ENCODE measurements at regions not wholly inside any gene's neighbourhood (a gene's known extent, or its start where the extent isn't known, plus 50 kb on each side); places are given as distances from the start of the nearest gene placed in this dataset.

DNA sequence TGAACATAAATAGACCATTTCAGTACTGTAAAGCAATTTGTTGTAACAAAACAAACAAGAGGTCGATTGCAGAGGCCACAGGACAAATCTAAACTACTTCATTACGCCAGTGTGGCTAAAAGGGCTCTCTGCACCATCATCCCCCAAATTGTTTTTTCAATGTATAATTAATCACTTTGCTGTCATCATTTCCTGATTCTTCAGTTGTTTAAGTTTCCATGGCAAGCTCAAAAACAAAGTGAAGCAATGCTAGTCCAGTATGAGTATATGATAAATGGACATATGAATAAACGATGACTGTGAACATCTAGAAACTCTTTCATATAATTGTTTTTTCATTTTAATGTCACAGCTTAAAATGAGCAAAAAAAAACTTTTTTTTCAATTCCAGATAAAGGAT is 235.4 kb upstream of the FGF13 start:
- TF ChIP-seq BCL11A (IDR thresholded peaks at IDR 0.05; ENCODE audit: low read depth in 2 of 2, low read length in 2 of 2) (no peak), TAF7 (optimal IDR thresholded peaks at IDR 0.05; ENCODE audit: borderline replicate concordance, low read depth, low read length) (no peak), TBP (IDR thresholded peaks at IDR 0.05; ENCODE audit: low read depth, low read length) (no peak), CTBP2 (IDR thresholded peaks at IDR 0.05; ENCODE audit: borderline replicate concordance, insufficient read depth, insufficient read length, low read length) (no peak), SRF (IDR thresholded peaks at IDR 0.05; ENCODE audit: low read depth, low read length) (no peak), HDAC6 (IDR thresholded peaks at IDR 0.05; ENCODE audit: low read depth, low read length) (no peak), POU5F1 (IDR thresholded peaks at IDR 0.05; ENCODE audit: low read depth, low read length) (no peak), CREB1 (IDR thresholded peaks at IDR 0.05) (no peak), HDAC2 (IDR thresholded peaks at IDR 0.05; ENCODE audit: borderline replicate concordance in 1 of 2, low read depth in 2 of 2, low read length in 2 of 2) (no peak), RNF2 (IDR thresholded peaks at IDR 0.05; ENCODE audit: borderline replicate concordance, low read depth, low read length, missing control alignments, poor library complexity, severe bottlenecking) (no peak), CHD1 (IDR thresholded peaks at IDR 0.05; ENCODE audit: low read depth, low read length) (no peak)
- no peak for FAIRE-seq

More for the DNA sequence above, 235.4 kb upstream of the FGF13 start:
- Histone ChIP-seq H3K9ac (replicated peaks in 1 of 4; ENCODE audit: extremely low read depth in 1 of 4, low read depth in 3 of 4, low read length in 3 of 4) (no peak overlapping the region), H3K56ac (replicated peaks; ENCODE audit: insufficient read length, low read depth, low read length) (no peak overlapping the region), H3K79me1 (ENCODE audit: low read depth, low read length) (no peaks in the 10 kb centered on the region), H3K4me3 (ENCODE audit: extremely low read depth in 1 of 4, insufficient read depth in 2 of 4, low read depth in 3 of 4, low read length in 4 of 4) (no peak overlapping the region), H2BK120ac (replicated peaks; ENCODE audit: low read depth, low read length) (no peak overlapping the region), H2BK12ac (ENCODE audit: low read depth, low read length) (no peak overlapping the region), H3K79me2 (ENCODE audit: control insufficient read depth in 1 of 2, insufficient read depth in 2 of 2, low read length in 2 of 2) (no peaks in the 10 kb centered on the region), H2AFZ (ENCODE audit: low read length) (no peak overlapping the region), H2BK20ac (ENCODE audit: low read length) (no peak overlapping the region), H3K14ac (ENCODE audit: insufficient read length) (no peak overlapping the region), H2AK5ac (ENCODE audit: low read depth, low read length) (no peak overlapping the region), H4K91ac (replicated peaks; ENCODE audit: insufficient read length, low read length) (no peak overlapping the region), H2BK15ac (ENCODE audit: low read length) (no peak overlapping the region), H4K8ac (ENCODE audit: extremely low read depth, insufficient read depth, low read length) (no peak overlapping the region), H3K4me1 (replicated peaks in 1 of 4; ENCODE audit: control insufficient read depth in 3 of 4, insufficient read depth in 4 of 4, low read length in 3 of 4) (peaks cover 0 to 4% (median 0%) of the 10 kb centered on the region in 4 experiments; a peak in 1 of 7 replicates), H3K4me2 (ENCODE audit: insufficient read depth in 1 of 2, low read depth in 2 of 2, low read length in 2 of 2) (no peak overlapping the region), H3K23ac (ENCODE audit: insufficient read length) (no peak overlapping the region), H3K23me2 (ENCODE audit: low read depth, low read length) (no peaks in the 10 kb centered on the region), H4K5ac (ENCODE audit: insufficient read length, low read depth, low read length) (no peak overlapping the region), H3K27ac (ENCODE audit: low read depth, low read length) (no peak overlapping the region), H2BK5ac (ENCODE audit: low read depth, low read length) (no peak overlapping the region), H3K36me3 (ENCODE audit: control insufficient read depth in 2 of 4, insufficient read depth in 4 of 4, low read length in 3 of 4) (no peaks in the 10 kb centered on the region), H3K18ac (ENCODE audit: extremely low read depth, low read length) (no peak overlapping the region), H3K27me3 (replicated peaks in 1 of 4; ENCODE audit: control insufficient read depth in 3 of 4, extremely low read depth in 1 of 4, insufficient read depth in 3 of 4, low read length in 3 of 4) (no peaks in the 10 kb centered on the region), H4K20me1 (replicated peaks in 1 of 2; ENCODE audit: control insufficient read depth in 1 of 2, insufficient read depth in 2 of 2, low read length in 2 of 2) (no peaks in the 10 kb centered on the region), H3K9me3 (ENCODE audit: insufficient read depth in 2 of 2, low read depth in 1 of 2, low read length in 1 of 2) (no peaks in the 10 kb centered on the region), H3K4ac (replicated peaks; ENCODE audit: insufficient read length, low read depth, low read length) (no peak overlapping the region)
- 87% methylated on average over 3 of the region's 3 CpGs; no CpG with 5 or more reads in 1 of the 2 experiments for WGBS, 2 experiments (ENCODE audit: extremely low coverage in 1 of 2, insufficient coverage in 1 of 2, insufficient read length in 1 of 2, insufficient replicate concordance in 2 of 2, low coverage in 1 of 2, low lambda C conversion rate in 2 of 2, missing lambda C conversion rate in 1 of 2)
- POLR2A ChIA-PET (ENCODE audit: partially characterized antibody) = no interaction called here
- no peak for DNase-seq (ENCODE audit: low read depth in 1 of 2, low spot score in 2 of 2)
- CTCF ChIA-PET (ENCODE audit: partially characterized antibody) = no interaction called here
